Sigmoid colon (tissue), 6 donors: ENCODE measurements at regions not wholly inside any gene's neighbourhood (a gene's known extent, or its start where the extent isn't known, plus 50 kb on each side); places are given as distances from the start of the nearest gene placed in this dataset.

Experiments
- DNase-seq: peaks from one replicate; pipeline ENCODE4 v3.0.0-alpha.2; 2019
- H3K27ac ChIP-seq, 4 donors: fragments of 200-600 bp; sonication (generic); one replicate each; pipeline ENCODE4 v1.5.1; 2016 to 2019; ENCODE audit warnings: mild to moderate bottlenecking in 1 of 4
- H3K27me3 ChIP-seq, 3 donors: fragments of 200-600 bp; sonication (generic); one replicate each; pipeline ENCODE4 v1.5.1; 2019; ENCODE audit warnings: mild to moderate bottlenecking in 1 of 3
- H3K36me3 ChIP-seq, 4 donors: fragments of 200-600 bp; sonication (generic); one replicate each; pipeline ENCODE4 v1.5.1; 2016 to 2019
- H3K4me1 ChIP-seq, 4 donors: fragments of 200-600 bp; sonication (generic); one replicate each; pipeline ENCODE4 v1.5.1; 2017 to 2019
- H3K4me3 ChIP-seq, 4 donors: fragments of 200-600 bp; sonication (generic); one replicate each; pipeline ENCODE4 v1.5.1; 2017 to 2019; ENCODE audit warnings: mild to moderate bottlenecking in 2 of 4, moderate library complexity in 1 of 4
- H3K9me3 ChIP-seq, 4 donors: fragments of 200-600 bp in 3 of 4; sonication (generic) in 3 of 4; one replicate each; pipeline versions ENCODE4 v1.5.1 to v1.6.1; 2013 to 2019
- CTCF ChIP-seq, 4 experiments: fragments of 450-650 bp in 3 of 4; fragments of 200-600 bp in 1 of 4; IDR thresholded peaks; one replicate each; pipeline ENCODE4 v1.5.1; 2016 to 2019; ENCODE audit warnings: antibody characterized with exemption in 4 of 4, mild to moderate bottlenecking in 3 of 4, moderate library complexity in 2 of 4
- EP300 ChIP-seq, 4 donors: sonication (generic); formaldehyde crosslinking; IDR thresholded peaks; one replicate each; pipeline ENCODE4 v1.6.1; 2017; ENCODE audit warnings: antibody characterized with exemption in 4 of 4
- POLR2A ChIP-seq, 2 donors: fragments of 450-650 bp; IDR thresholded peaks; one replicate each; pipeline ENCODE4 v1.6.1; 2016; ENCODE audit warnings: antibody characterized with exemption in 2 of 2, mild to moderate bottlenecking in 2 of 2, moderate library complexity in 2 of 2
- POLR2AphosphoS5 ChIP-seq, 4 donors: sonication (generic); formaldehyde crosslinking; IDR thresholded peaks; one replicate each; pipeline ENCODE4 v1.6.1; 2017; ENCODE audit warnings: antibody characterized with exemption in 4 of 4
- WGBS, 2 donors: extraction: QIAGEN DNeasy Blood & Tissue Kit; methylation state at CpG; one replicate each; pipeline ENCODE4 v1.1.7; 2013; 5-methylcytosine and 5-hydroxymethylcytosine counted together
- intact Hi-C: fragments of 100-400 bp; cut with DNase I; formaldehyde crosslinking; loops from one replicate; pipeline ENCODE4 v1.15.1; 2023
- donor health status: healthy with polysubstance abuse.
- donor health status: healthy.

GRCh38 chr10:120783098-120783497 lies 68.1 kb upstream of the WDR11 start:
- no peaks in the 10 kb centered on the region for H3K9me3 ChIP-seq
- no peak overlapping the region for H3K4me3 ChIP-seq
- H3K36me3 ChIP-seq, result no peaks in the 10 kb centered on the region
- TF ChIP-seq POLR2A (IDR thresholded peaks at IDR 0.05) (no peak), POLR2AphosphoS5 (IDR thresholded peaks at IDR 0.05) (no peak), EP300 (IDR thresholded peaks at IDR 0.05) (no peak), CTCF (IDR thresholded peaks at IDR 0.05) (no peak)
- intact Hi-C loops, result no loop called here
- H3K4me1 ChIP-seq, result no peaks in the 10 kb centered on the region
- no peak for DNase-seq
- no peak overlapping the region for H3K27ac ChIP-seq
- H3K27me3 ChIP-seq, result no peaks in the 10 kb centered on the region
- WGBS, 2 donors, result 78 to 83% methylated on average over 5 of the region's 5 CpGs

- Histone ChIP-seq H3K4me3 (no peak overlapping the region), H3K27me3 (no peaks in the 10 kb centered on the region), H3K4me1 (no peaks in the 10 kb centered on the region), H3K27ac (no peak overlapping the region), H3K9me3 (no peaks in the 10 kb centered on the region), H3K36me3 (no peaks in the 10 kb centered on the region)
- 63 to 82% methylated on average over 6 of the region's 6 CpGs for WGBS, 2 donors
- TF ChIP-seq EP300 (IDR thresholded peaks at IDR 0.05), result no peak
- no peak for TF ChIP-seq POLR2A (IDR thresholded peaks at IDR 0.05)
- TF ChIP-seq CTCF (IDR thresholded peaks at IDR 0.05), result no peak
- TF ChIP-seq POLR2AphosphoS5 (IDR thresholded peaks at IDR 0.05), result no peak
- intact Hi-C loops, result no loop called here
- no peak for DNase-seq
These were observed 67.3 kb upstream of the WDR11 start for GRCh38 chr10:120783867-120784266.

- Histone ChIP-seq H3K27ac (no peak overlapping the region), H3K4me1 (no peaks in the 10 kb centered on the region), H3K36me3 (no peaks in the 10 kb centered on the region), H3K4me3 (no peak overlapping the region), H3K27me3 (no peaks in the 10 kb centered on the region), H3K9me3 (no peaks in the 10 kb centered on the region)
- 86 to 92% methylated on average over 5 of the region's 5 CpGs for whole genome bisulfite sequencing, 2 donors
- DNase-seq, result no peak
- intact Hi-C loops, result no loop called here
- TF ChIP-seq POLR2A (IDR thresholded peaks at IDR 0.05) (no peak), CTCF (IDR thresholded peaks at IDR 0.05) (no peak), EP300 (IDR thresholded peaks at IDR 0.05) (no peak), POLR2AphosphoS5 (IDR thresholded peaks at IDR 0.05) (no peak)
These were observed 62.4 kb upstream of the WDR11 start for GRCh38 chr10:120788771-120789170.

GRCh38 chr10:120789303-120790203 lies 61.6 kb upstream of the WDR11 start:
- Histone ChIP-seq H3K27me3 (no peaks in the 10 kb centered on the region), H3K4me3 (no peak overlapping the region), H3K36me3 (no peaks in the 10 kb centered on the region), H3K4me1 (no peaks in the 10 kb centered on the region), H3K9me3 (no peaks in the 10 kb centered on the region), H3K27ac (no peak overlapping the region)
- DNase-seq, result no peak
- intact Hi-C loops, result no loop called here
- TF ChIP-seq CTCF (IDR thresholded peaks at IDR 0.05), result no peak
- no peak for TF ChIP-seq POLR2A (IDR thresholded peaks at IDR 0.05)
- TF ChIP-seq POLR2AphosphoS5 (IDR thresholded peaks at IDR 0.05), result no peak
- no peak for TF ChIP-seq EP300 (IDR thresholded peaks at IDR 0.05)
- whole genome bisulfite sequencing, 2 donors, result 54 to 78% methylated on average over 5 of the region's 5 CpGs
